Activated CD8-positive, alpha-beta memory T cell treated with anti-CD3 and anti-CD28 coated beads for 24 hours (primary cell): ENCODE measurements at regions not wholly inside any gene's neighbourhood (a gene's known extent, or its start where the extent isn't known, plus 50 kb on each side); places are given as distances from the start of the nearest gene placed in this dataset.
A peak's percentile ranks its signal among the peaks of the same experiment; 100 is the strongest.
"Not testable (repeated sequence)": the region's sequence is repeated elsewhere in the genome, so short reads cannot be mapped to it uniquely, and the experiment has no call there.

Source experiments
- DNase-seq: peaks from one replicate; pipeline ENCODE4 v3.0.0-alpha.2; 2020

GRCh38 chrX:65971151-65971550 is 68.7 kb downstream of the VSIG4 start:
- DNase-seq: no peak

- not testable (repeated sequence) for DNase-seq
Measured at GRCh38 chrX:65967159-65967558, 72.7 kb downstream of the VSIG4 start.

GRCh38 chrX:65961714-65962113 is 78.2 kb downstream of the VSIG4 start:
- no peak for DNase-seq

- no peak for DNase-seq
Measured at GRCh38 chrX:65948103-65948502, 91.8 kb downstream of the VSIG4 start.

- no peak for DNase-seq
Measured at GRCh38 chrX:65941775-65942174, 98.1 kb downstream of the VSIG4 start.

- DNase-seq: no peak
Measured at GRCh38 chrX:65933085-65933589, 106.7 kb downstream of the VSIG4 start.

- no peak for DNase-seq
Measured at GRCh38 chrX:65932173-65933084, 107.5 kb downstream of the VSIG4 start.

GRCh38 chrX:65928522-65928921 is 111.4 kb downstream of the VSIG4 start:
- no peak for DNase-seq

- DNase-seq: not testable (repeated sequence)
Measured at GRCh38 chrX:65927386-65927785, 112.5 kb downstream of the VSIG4 start.

GRCh38 chrX:65926095-65927019 is 113.5 kb downstream of the VSIG4 start:
- DNase-seq: peak; percentile 73

GRCh38 chrX:65925592-65925991 is 114.3 kb downstream of the VSIG4 start:
- no peak for DNase-seq

- DNase-seq: no peak
Measured at GRCh38 chrX:65925005-65925404, 114.9 kb downstream of the VSIG4 start.

GRCh38 chrX:65921363-65921762 is 118.5 kb downstream of the VSIG4 start:
- DNase-seq: no peak

GRCh38 chrX:65920620-65921019 is 119.3 kb downstream of the VSIG4 start:
- DNase-seq: no peak

- no peak for DNase-seq
Measured at GRCh38 chrX:65910899-65911298, 129.0 kb downstream of the VSIG4 start.

- DNase-seq: no peak
Measured at GRCh38 chrX:65903750-65904149, 136.1 kb downstream of the VSIG4 start.

- DNase-seq: no peak
Measured at GRCh38 chrX:65902011-65902410, 137.9 kb downstream of the VSIG4 start.

- no peak for DNase-seq
Measured at GRCh38 chrX:65900850-65901844, 138.7 kb downstream of the VSIG4 start.

- no peak for DNase-seq
Measured at GRCh38 chrX:65894133-65894532, 145.7 kb downstream of the VSIG4 start.

GRCh38 chrX:65891817-65892216 is 148.1 kb downstream of the VSIG4 start:
- not testable (repeated sequence) for DNase-seq

GRCh38 chrX:65888150-65888549 is 151.7 kb downstream of the VSIG4 start:
- DNase-seq: not testable (repeated sequence)

- no peak for DNase-seq
Measured at GRCh38 chrX:65883556-65883955, 156.3 kb downstream of the VSIG4 start.
